RCC 7860 (cell line): ENCODE measurements at regions not wholly inside any gene's neighbourhood (a gene's known extent, or its start where the extent isn't known, plus 50 kb on each side); places are given as distances from the start of the nearest gene placed in this dataset.
"Not testable (repeated sequence)": the region's sequence is repeated elsewhere in the genome, so short reads cannot be mapped to it uniquely, and the experiment has no call there.

Experiments
- DNase-seq: peaks from one replicate; pipeline ENCODE4 v3.0.0-alpha.2; 2015; ENCODE audit warnings: low spot score
- FAIRE-seq: peaks from 2 replicates; lab custom pipeline; 2012; peaks lifted over from hg19 to GRCh38; lab: Jason Lieb, UNC

GRCh38 chrY:22113990-22114389 is 68.7 kb downstream of the RBMY1F start:
- FAIRE-seq, DNase-seq: not testable (repeated sequence)

- DNase-seq, FAIRE-seq: not testable (repeated sequence)
These were observed 74.6 kb downstream of the RBMY1F start for GRCh38 chrY:22108165-22108564.

GRCh38 chrY:22101547-22101946 is 81.2 kb downstream of the RBMY1F start:
- not testable (repeated sequence) for DNase-seq, FAIRE-seq

DNA sequence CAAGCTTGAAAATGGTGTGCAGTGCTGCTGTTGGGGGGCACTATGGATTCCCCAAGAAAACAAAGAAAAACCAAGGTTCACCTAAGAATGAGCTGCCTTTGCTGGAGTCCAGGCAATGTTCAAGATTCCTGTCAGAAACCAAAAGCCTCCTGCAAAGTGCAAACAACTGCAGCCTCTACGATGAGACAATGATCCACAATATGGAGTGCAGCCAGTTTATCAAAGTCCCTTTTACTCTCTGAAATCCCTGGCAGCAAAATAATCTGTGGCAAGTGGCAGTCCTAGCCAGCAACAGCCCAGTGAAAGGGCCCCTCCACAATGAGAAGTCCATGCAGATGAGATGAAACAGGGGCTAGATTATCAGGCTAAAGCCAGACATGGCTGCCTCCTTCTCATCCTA is 85.4 kb downstream of the RBMY1F start:
- FAIRE-seq, DNase-seq: not testable (repeated sequence)

DNA sequence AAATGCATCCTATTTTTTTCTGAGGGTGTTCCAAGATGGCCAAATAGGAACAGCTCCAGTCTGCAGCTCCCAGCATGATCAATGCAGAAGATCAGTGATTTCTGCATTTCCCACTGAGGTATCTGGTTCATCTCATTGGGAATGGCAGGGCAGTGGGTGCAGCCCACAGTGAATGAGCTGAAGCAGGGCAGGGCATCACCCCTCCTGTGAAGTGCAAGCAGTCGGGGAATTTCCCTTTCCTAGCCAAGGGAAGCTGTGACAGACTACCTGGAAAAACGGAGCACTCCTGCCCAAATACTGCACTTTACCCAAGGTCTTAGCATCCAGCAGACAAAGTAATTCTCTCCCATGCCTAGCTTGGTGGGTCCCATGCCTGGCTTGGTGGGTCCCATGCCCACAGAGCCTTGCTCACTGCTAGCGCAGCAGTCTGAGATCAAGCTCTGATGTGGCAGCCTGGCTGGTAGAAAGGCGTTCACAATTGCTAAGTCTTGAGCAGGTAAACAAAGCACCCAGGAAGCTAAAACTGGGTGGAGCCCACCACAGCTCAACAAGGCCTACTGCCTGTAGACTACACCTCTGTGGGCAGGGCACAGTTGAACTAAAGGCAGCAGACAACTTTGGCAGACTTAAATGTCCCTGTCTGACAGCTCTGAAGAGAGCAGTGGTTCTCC is 96.6 kb downstream of the RBMY1F start:
- not testable (repeated sequence) for DNase-seq, FAIRE-seq

DNA sequence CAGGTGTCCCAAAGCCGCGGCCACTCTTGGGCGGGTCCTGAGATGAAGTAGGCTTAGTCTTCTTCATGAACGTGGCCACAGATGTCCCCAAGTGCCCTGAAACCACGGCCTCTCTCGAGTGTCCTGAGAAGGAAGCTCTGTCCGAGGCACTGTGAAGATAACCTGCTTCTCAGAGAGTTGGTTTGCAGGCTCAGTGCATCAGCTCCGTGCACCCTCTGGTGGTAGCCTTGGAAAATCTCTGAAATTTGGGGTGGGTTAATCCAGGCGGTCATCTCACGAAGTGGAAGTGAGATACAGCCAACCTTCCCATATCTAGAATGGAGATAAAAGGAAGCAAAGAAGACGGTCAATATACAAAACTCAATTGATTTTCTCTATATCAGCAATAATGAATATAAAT is 110.5 kb downstream of the RBMY1F start:
- DNase-seq = not testable (repeated sequence)
- peak; percentile 17 for FAIRE-seq

GRCh38 chrY:22060149-22060548 is 122.6 kb downstream of the RBMY1F start:
- FAIRE-seq = not testable (repeated sequence)

DNA sequence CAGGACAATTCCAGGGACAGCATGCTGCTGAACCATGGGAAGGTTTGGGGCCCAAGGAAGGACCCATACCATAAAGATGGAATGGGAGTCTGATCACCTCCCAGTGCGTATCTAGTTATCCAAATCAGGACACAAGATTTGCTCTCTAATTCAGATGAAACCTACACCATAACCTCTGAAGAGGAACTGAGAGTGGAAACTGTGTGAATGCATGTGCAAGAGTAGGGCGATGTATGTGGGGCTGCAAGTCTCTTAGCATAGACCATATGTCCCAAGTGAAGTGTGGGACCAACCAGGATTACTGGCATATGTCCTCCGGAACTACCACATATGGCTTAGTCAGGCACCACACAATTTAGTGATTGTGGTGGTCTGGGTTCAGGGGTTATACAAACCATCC is 95.2 kb upstream of the RBMY1E start:
- FAIRE-seq, DNase-seq: not testable (repeated sequence)

More at GRCh38 chrY:22060149-22060548, 122.6 kb downstream of the RBMY1F start:
- not testable (repeated sequence) for DNase-seq

DNA sequence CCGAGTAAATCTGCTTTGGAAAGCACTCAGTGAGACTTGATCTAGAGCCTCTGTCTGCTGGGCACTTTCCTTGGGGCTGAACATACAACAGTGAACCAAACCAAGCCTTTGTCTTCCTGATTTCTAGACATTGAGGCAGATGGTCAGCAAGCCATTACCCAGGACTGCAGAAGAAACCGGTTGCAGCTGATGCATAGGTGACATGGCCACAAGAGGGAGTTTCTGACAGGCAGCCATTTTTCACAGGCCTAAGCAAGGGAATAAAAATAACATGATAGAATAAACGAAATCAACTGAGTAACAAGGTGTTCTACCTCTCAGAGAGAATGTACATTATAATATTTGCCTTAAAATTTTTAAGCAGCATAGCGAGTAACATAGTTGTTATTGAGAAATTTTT is 83.3 kb upstream of the RBMY1E start:
- not testable (repeated sequence) for DNase-seq
- FAIRE-seq = peak; percentile 12

DNA sequence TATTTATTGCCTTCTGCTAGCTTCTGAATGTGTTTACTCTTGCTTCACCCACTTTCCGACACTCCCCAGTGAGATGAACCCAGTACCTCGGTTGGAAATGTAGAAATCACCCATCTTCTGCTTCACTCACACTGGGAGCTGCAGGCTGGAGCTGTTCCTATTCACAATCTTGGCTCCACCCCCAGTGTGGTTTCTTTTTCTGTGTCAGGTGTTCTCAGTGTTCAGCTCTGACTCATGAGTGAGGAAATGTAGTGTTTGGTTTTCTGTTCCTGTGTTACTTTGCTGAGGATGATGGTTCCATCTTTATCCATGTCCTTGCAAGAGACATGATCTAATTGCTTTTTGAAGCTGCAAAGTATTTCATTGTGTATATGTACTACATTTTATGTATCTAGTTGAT is 69.4 kb upstream of the RBMY1E start:
- DNase-seq = not testable (repeated sequence)
- peak; percentile 67 for FAIRE-seq

DNA sequence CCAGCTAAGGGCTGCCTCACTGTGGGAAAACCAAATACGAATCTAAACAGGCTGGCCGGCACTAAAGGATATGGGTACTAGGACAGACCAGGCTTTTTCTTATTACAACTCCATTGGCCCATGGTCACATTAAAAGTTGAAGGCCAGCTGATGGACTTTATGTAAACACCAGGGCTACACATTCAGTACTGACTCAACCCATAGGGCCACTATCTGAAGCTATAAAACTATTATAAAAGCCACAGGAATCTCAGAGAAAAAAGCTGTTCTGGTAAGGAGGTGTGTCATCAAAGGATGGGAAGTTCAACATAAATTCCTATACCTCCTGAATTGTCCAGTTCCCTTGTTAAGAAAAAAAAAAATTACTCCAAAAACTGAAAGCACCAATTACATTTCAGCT is 63.1 kb upstream of the RBMY1E start:
- FAIRE-seq = peak; percentile 90
- DNase-seq = not testable (repeated sequence)

DNA sequence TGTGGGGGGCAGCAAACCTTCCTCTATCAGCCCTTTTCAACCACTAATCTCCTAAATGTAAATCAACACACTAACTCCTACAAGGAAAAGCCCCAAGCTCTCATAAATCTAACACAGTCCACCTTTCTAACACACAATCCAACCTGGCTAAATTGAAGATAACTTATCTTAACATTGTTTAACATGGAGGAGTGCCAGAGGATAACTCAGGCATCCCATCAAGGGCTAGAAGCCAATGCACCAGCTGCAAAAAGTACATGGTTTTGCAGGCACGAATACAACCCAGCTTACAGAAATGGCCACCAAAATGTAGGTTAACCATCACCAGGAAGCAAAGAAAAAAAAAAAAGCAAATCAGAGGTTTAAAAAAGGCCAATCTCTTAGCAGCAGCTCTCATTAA is 62.5 kb upstream of the RBMY1E start:
- not testable (repeated sequence) for DNase-seq
- peak; percentile 43 for FAIRE-seq

DNA sequence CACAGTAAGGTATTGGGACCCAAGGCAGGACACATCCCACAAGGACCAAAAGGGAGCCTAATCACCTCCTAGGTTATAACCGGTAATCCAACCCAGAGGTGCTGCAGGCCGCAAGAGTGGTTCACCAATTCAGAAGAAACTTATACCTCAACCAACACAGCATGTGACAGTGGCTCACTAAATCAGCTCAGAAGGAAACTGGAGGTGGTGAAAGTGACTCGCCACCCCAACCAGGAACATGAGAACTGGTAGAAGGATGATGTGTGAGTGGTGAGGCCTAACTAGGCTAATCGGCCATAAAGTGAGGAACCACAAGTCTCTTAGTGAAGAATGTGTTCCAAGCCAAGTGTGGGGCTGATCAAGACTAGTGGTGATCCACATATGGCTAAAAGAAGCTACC is 61.3 kb upstream of the RBMY1E start:
- peak; percentile 55 for FAIRE-seq
- not testable (repeated sequence) for DNase-seq

DNA sequence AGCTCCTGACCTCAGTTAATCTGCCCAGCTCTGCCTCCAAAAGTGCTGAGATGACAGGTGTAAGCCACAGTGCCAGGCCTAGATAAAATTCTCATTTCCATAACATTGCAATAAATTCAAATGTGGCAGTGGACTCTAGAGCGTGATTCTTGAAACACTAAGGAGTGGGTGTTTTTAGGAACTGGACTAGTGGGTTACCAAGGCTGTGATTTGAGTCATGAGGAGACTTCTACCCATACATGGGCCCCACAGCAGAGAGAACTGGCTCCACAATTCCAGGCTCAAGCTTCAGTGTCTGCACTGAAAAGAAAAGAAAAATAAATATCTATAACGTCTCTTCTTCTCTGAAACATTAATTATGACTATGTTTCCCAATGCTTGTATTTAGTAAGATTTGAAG is 60.4 kb upstream of the RBMY1E start:
- not testable (repeated sequence) for DNase-seq, FAIRE-seq
